Mesenchymal stem cell (in vitro differentiated cells and primary cell): ENCODE measurements at regions not wholly inside any gene's neighbourhood (a gene's known extent, or its start where the extent isn't known, plus 50 kb on each side); places are given as distances from the start of the nearest gene placed in this dataset.

Experiments used
- DNase-seq: peaks from one replicate; pipeline ENCODE4 v3.0.0-alpha.2; 2013
- H2AFZ ChIP-seq: one replicate; pipeline ENCODE4 v1.6.1; 2013; ENCODE audit warnings: low read depth, mild to moderate bottlenecking, control low read depth, inconsistent platforms, low read length, moderate library complexity
- H2AK5ac ChIP-seq: 2 replicates; pipeline ENCODE4 v1.6.1; 2013; ENCODE audit warnings: low read length, moderate library complexity, mild to moderate bottlenecking, inconsistent platforms; ENCODE audit not compliant: severe bottlenecking
- H2BK120ac ChIP-seq: one replicate; pipeline ENCODE4 v1.6.1; 2013; ENCODE audit warnings: low read depth, mild to moderate bottlenecking, inconsistent platforms, low read length, moderate library complexity
- H2BK12ac ChIP-seq, 2 experiments: one replicate each; pipeline ENCODE4 v1.6.1; 2013; ENCODE audit warnings: inconsistent platforms in 2 of 2, low read length in 2 of 2, mild to moderate bottlenecking in 2 of 2, moderate library complexity in 2 of 2, control low read depth in 1 of 2
- H2BK15ac ChIP-seq: one replicate; pipeline ENCODE4 v1.6.1; 2013; ENCODE audit warnings: mild to moderate bottlenecking, low read depth, inconsistent platforms; ENCODE audit not compliant: poor library complexity, severe bottlenecking
- H2BK5ac ChIP-seq: 2 replicates; pipeline ENCODE4 v1.6.1; 2013; ENCODE audit warnings: low read depth, mild to moderate bottlenecking, low read length, control low read depth, inconsistent platforms; ENCODE audit not compliant: poor library complexity, severe bottlenecking
- H3K14ac ChIP-seq, 2 experiments: one replicate each; pipeline ENCODE4 v1.6.1; 2013; ENCODE audit warnings: inconsistent platforms in 2 of 2, low read length in 2 of 2, control low read depth in 1 of 2, mild to moderate bottlenecking in 1 of 2, moderate library complexity in 1 of 2
- H3K18ac ChIP-seq, 2 experiments: one replicate each; pipeline ENCODE4 v1.6.1; 2013; ENCODE audit warnings: inconsistent platforms in 2 of 2, low read length in 2 of 2, control low read depth in 1 of 2, low read depth in 1 of 2, mild to moderate bottlenecking in 1 of 2
- H3K23ac ChIP-seq, 2 experiments: one replicate each; pipeline ENCODE4 v1.6.1; 2013; ENCODE audit warnings: inconsistent platforms in 2 of 2, low read length in 2 of 2, mild to moderate bottlenecking in 2 of 2, moderate library complexity in 2 of 2, control low read depth in 1 of 2
- H3K27ac ChIP-seq: 2 replicates; pipeline ENCODE4 v1.5.1; 2013; ENCODE audit warnings: mild to moderate bottlenecking, moderate library complexity, low read length, control low read depth, inconsistent platforms; ENCODE audit not compliant: poor library complexity, severe bottlenecking
- H3K27me3 ChIP-seq, 2 experiments: 2 replicates each; pipeline versions ENCODE4 v1.6.1 to v1.7.0; 2013; ENCODE audit warnings: low read length in 2 of 2, mild to moderate bottlenecking in 2 of 2, moderate library complexity in 2 of 2, control low read depth in 1 of 2, inconsistent platforms in 1 of 2; ENCODE audit not compliant: control insufficient read depth in 1 of 2, insufficient read depth in 1 of 2
- H3K36me3 ChIP-seq, 2 experiments: 2 replicates each; pipeline versions ENCODE4 v1.6.1 to v1.7.0; 2013; ENCODE audit warnings: low read length in 2 of 2, control low read depth in 1 of 2, inconsistent platforms in 1 of 2, low read depth in 1 of 2, mild to moderate bottlenecking in 1 of 2; ENCODE audit not compliant: insufficient read depth in 2 of 2, control insufficient read depth in 1 of 2
- H3K4ac ChIP-seq, 2 experiments: one replicate each; pipeline ENCODE4 v1.6.1; 2013; ENCODE audit warnings: inconsistent platforms in 2 of 2, low read length in 2 of 2, mild to moderate bottlenecking in 2 of 2, moderate library complexity in 2 of 2, control low read depth in 1 of 2, low read depth in 1 of 2
- H3K4me1 ChIP-seq: 2 replicates; pipeline ENCODE4 v1.6.1; 2013; ENCODE audit warnings: low read depth, low read length, control low read depth; ENCODE audit not compliant: control insufficient read depth, insufficient read depth
- H3K4me2 ChIP-seq: 2 replicates; pipeline ENCODE4 v1.6.1; 2013; ENCODE audit warnings: low read length, mild to moderate bottlenecking, inconsistent platforms; ENCODE audit not compliant: poor library complexity, severe bottlenecking
- H3K4me3 ChIP-seq, 2 experiments: 2 replicates each; pipeline versions ENCODE4 v1.5.1 to v1.7.0; 2013; ENCODE audit warnings: low read length in 2 of 2, mild to moderate bottlenecking in 2 of 2, control low read depth in 1 of 2, low read depth in 1 of 2; ENCODE audit not compliant: insufficient read depth in 1 of 2
- H3K79me1 ChIP-seq: replicated peaks from 2 replicates; pipeline ENCODE4 v1.6.1; 2013; ENCODE audit warnings: mild to moderate bottlenecking, control low read depth, low read length, inconsistent platforms; ENCODE audit not compliant: poor library complexity, severe bottlenecking
- H3K9ac ChIP-seq: 2 replicates; pipeline ENCODE4 v1.7.0; 2013; ENCODE audit warnings: mild to moderate bottlenecking, low read length, moderate library complexity
- H3K9me3 ChIP-seq: 2 replicates; pipeline ENCODE4 v1.7.0; 2013; ENCODE audit warnings: mild to moderate bottlenecking, low read length; ENCODE audit not compliant: control insufficient read depth
- H4K8ac ChIP-seq: one replicate; pipeline ENCODE4 v1.6.1; 2013; ENCODE audit warnings: inconsistent platforms, mild to moderate bottlenecking, low read length, moderate library complexity
- H4K91ac ChIP-seq: one replicate; pipeline ENCODE4 v1.6.1; 2013; ENCODE audit warnings: mild to moderate bottlenecking, low read length, inconsistent platforms
- WGBS: methylation state at CpG from one replicate; pipeline ENCODE4 v1.1.7; 2013; ENCODE audit warnings: mixed read lengths; 5-methylcytosine and 5-hydroxymethylcytosine counted together

GRCh38 chr14:105878125-105878524 is 351.7 kb downstream of the TMEM121 start:
- Histone ChIP-seq H3K27ac (no peak overlapping the region), H3K4me1 (no peaks in the 10 kb centered on the region), H3K4ac (no peak overlapping the region), H3K23ac (no peak overlapping the region), H3K36me3 (no peaks in the 10 kb centered on the region), H3K79me1 (no peaks in the 10 kb centered on the region), H3K27me3 (no peaks in the 10 kb centered on the region), H3K14ac (no peak overlapping the region), H2AFZ (no peak overlapping the region), H3K4me2 (no peak overlapping the region), H2AK5ac (no peak overlapping the region), H3K4me3 (no peak overlapping the region), H2BK12ac (no peak overlapping the region), H4K91ac (no peak overlapping the region), H3K9me3 (no peaks in the 10 kb centered on the region), H2BK15ac (no peak overlapping the region), H2BK120ac (no peak overlapping the region), H2BK5ac (no peak overlapping the region), H3K18ac (no peak overlapping the region), H4K8ac (no peak overlapping the region), H3K9ac (no peak overlapping the region)
- no peak for DNase-seq
- WGBS, result 82% methylated on average over 12 of the region's 12 CpGs

- H3K79me1 ChIP-seq, result no peaks in the 10 kb centered on the region
- no peak overlapping the region for H2AK5ac ChIP-seq
- H3K4me3 ChIP-seq, result no peak overlapping the region
- no peak overlapping the region for H3K18ac ChIP-seq
- no peak overlapping the region for H3K4me2 ChIP-seq
- no peak overlapping the region for H4K8ac ChIP-seq
- no peak overlapping the region for H2BK12ac ChIP-seq
- H3K23ac ChIP-seq, result no peak overlapping the region
- H3K9ac ChIP-seq, result no peak overlapping the region
- no peak for DNase-seq
- WGBS, result 75% methylated on average over 13 of the region's 13 CpGs
- H3K27me3 ChIP-seq, result no peaks in the 10 kb centered on the region
- H3K9me3 ChIP-seq, result no peaks in the 10 kb centered on the region
- H4K91ac ChIP-seq, result no peak overlapping the region
- H2BK15ac ChIP-seq, result no peak overlapping the region
- no peak overlapping the region for H3K27ac ChIP-seq
- no peak overlapping the region for H2AFZ ChIP-seq
- H2BK5ac ChIP-seq, result no peak overlapping the region
- H2BK120ac ChIP-seq, result no peak overlapping the region
- H3K4me1 ChIP-seq, result no peaks in the 10 kb centered on the region
- H3K14ac ChIP-seq, result no peak overlapping the region
- H3K4ac ChIP-seq, result no peak overlapping the region
- no peaks in the 10 kb centered on the region for H3K36me3 ChIP-seq
These were observed 352.2 kb downstream of the TMEM121 start for GRCh38 chr14:105878554-105878953.

GRCh38 chr14:105879503-105879866 is 353.1 kb downstream of the TMEM121 start:
- Histone ChIP-seq H4K8ac (no peak overlapping the region), H3K27me3 (no peaks in the 10 kb centered on the region), H3K23ac (no peak overlapping the region), H3K4me1 (no peaks in the 10 kb centered on the region), H2AK5ac (no peak overlapping the region), H4K91ac (no peak overlapping the region), H2BK12ac (no peak overlapping the region), H3K14ac (no peak overlapping the region), H2BK120ac (no peak overlapping the region), H3K4me3 (peak overlapping the region in 1 of 2 experiments; percentile 9), H3K4me2 (no peak overlapping the region), H2BK15ac (no peak overlapping the region), H3K36me3 (no peaks in the 10 kb centered on the region), H3K9ac (no peak overlapping the region), H2AFZ (no peak overlapping the region), H3K27ac (no peak overlapping the region), H3K9me3 (no peaks in the 10 kb centered on the region), H3K79me1 (no peaks in the 10 kb centered on the region), H3K18ac (no peak overlapping the region), H2BK5ac (no peak overlapping the region), H3K4ac (no peak overlapping the region)
- WGBS, result 93% methylated on average over 7 of the region's 7 CpGs
- no peak for DNase-seq

- Histone ChIP-seq H3K4me1 (no peaks in the 10 kb centered on the region), H3K36me3 (no peaks in the 10 kb centered on the region), H2BK15ac (no peak overlapping the region), H3K27me3 (no peaks in the 10 kb centered on the region), H3K9me3 (no peaks in the 10 kb centered on the region), H2BK120ac (no peak overlapping the region), H3K4ac (no peak overlapping the region), H4K8ac (no peak overlapping the region), H3K79me1 (no peaks in the 10 kb centered on the region), H3K27ac (no peak overlapping the region), H4K91ac (no peak overlapping the region), H3K23ac (no peak overlapping the region), H3K18ac (no peak overlapping the region), H3K4me3 (no peak overlapping the region), H3K9ac (no peak overlapping the region), H3K4me2 (no peak overlapping the region), H2AFZ (no peak overlapping the region), H2BK5ac (no peak overlapping the region), H3K14ac (no peak overlapping the region), H2AK5ac (no peak overlapping the region), H2BK12ac (no peak overlapping the region)
- WGBS, result 86% methylated on average over 14 of the region's 14 CpGs
- DNase-seq, result no peak
These were observed 353.6 kb downstream of the TMEM121 start for GRCh38 chr14:105879867-105880561.
